Prostate gland (tissue), 2 donors: ENCODE measurements at regions not wholly inside any gene's neighbourhood (a gene's known extent, or its start where the extent isn't known, plus 50 kb on each side); places are given as distances from the start of the nearest gene placed in this dataset.
"Not testable (repeated sequence)": the region's sequence is repeated elsewhere in the genome, so short reads cannot be mapped to it uniquely, and the experiment has no call there.

Experiments used
- DNase-seq: peaks from one replicate; pipeline ENCODE4 v3.0.0-alpha.2; 2019; ENCODE audit warnings: low spot score
- H3K27ac ChIP-seq, 2 donors: fragments of 200-600 bp; sonication (generic); 2 replicates each; pipeline ENCODE4 v1.5.1; 2017 to 2019
- H3K27me3 ChIP-seq: fragments of 200-600 bp; sonication (generic); replicated peaks from 2 replicates; pipeline ENCODE4 v1.5.1; 2019; ENCODE audit not compliant: insufficient read depth
- H3K36me3 ChIP-seq, 2 donors: fragments of 200-600 bp; sonication (generic); 1 replicate in 1 of 2; 2 replicates in 1 of 2; pipeline versions ENCODE4 v1.5.1 to v1.8.1; 2017 to 2019
- H3K4me1 ChIP-seq: fragments of 200-600 bp; sonication (generic); replicated peaks from 2 replicates; pipeline ENCODE4 v1.5.1; 2019
- H3K4me3 ChIP-seq, 2 donors: fragments of 200-600 bp; sonication (generic); 2 replicates each; pipeline ENCODE4 v1.5.1; 2017 to 2019
- H3K9me3 ChIP-seq: fragments of 200-600 bp; sonication (generic); 2 replicates; pipeline ENCODE4 v1.5.1; 2017
- POLR2A ChIP-seq: fragments of 450-650 bp; IDR thresholded peaks from one replicate; pipeline ENCODE4 v1.6.1; 2016; ENCODE audit warnings: antibody characterized with exemption, mild to moderate bottlenecking
- POLR2AphosphoS5 ChIP-seq: sonication (generic); formaldehyde crosslinking; IDR thresholded peaks from one replicate; pipeline ENCODE4 v1.6.1; 2017; ENCODE audit warnings: antibody characterized with exemption
- WGBS: methylation state at CpG from one replicate; pipeline ENCODE4 v1.1.5; 2018; 5-methylcytosine and 5-hydroxymethylcytosine counted together
- intact Hi-C: fragments of 100-400 bp; cut with DNase I; formaldehyde crosslinking; loops from one replicate; pipeline ENCODE4 v1.14.2; 2022
- TF ChIP-seq, protein P1 (sequence below), 4 experiments: fragments of 200-600 bp in 2 of 4; fragments of 450-650 bp in 2 of 4; sonication (generic) in 2 of 4; IDR thresholded peaks; 1 replicate in 3 of 4; 2 replicates in 1 of 4; pipeline ENCODE4 v1.5.1; 2016 to 2019; ENCODE audit warnings: antibody characterized with exemption in 4 of 4, mild to moderate bottlenecking in 2 of 4, moderate library complexity in 2 of 4

DNA sequence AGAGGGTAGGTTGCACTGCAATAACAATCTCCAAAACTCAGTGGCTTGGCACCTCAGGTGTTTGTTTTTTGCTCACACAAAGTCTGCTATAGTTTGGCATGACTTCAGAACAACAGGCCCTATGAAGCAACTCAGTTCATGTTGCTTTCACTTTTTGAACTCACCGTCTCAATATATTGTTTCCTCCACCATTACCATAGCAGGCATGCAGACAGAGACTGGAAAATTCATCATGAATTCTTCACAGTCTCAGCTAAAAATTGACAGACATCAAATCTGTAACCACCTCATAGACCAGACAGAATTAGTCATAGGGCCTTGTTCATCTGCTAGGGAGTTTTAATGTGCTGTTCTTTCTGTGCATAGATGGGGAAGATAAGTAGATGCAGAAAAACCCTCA is 161.4 kb upstream of the POU1F1 start:
- intact Hi-C loops = no loop called here
- 17% methylated on average over 1 of the region's 1 CpG for WGBS
- H3K9me3 ChIP-seq = no peaks in the 10 kb centered on the region
- TF ChIP-seq POLR2A (no peak), POLR2AphosphoS5 (no peak)
- TF ChIP-seq, protein P1, sequence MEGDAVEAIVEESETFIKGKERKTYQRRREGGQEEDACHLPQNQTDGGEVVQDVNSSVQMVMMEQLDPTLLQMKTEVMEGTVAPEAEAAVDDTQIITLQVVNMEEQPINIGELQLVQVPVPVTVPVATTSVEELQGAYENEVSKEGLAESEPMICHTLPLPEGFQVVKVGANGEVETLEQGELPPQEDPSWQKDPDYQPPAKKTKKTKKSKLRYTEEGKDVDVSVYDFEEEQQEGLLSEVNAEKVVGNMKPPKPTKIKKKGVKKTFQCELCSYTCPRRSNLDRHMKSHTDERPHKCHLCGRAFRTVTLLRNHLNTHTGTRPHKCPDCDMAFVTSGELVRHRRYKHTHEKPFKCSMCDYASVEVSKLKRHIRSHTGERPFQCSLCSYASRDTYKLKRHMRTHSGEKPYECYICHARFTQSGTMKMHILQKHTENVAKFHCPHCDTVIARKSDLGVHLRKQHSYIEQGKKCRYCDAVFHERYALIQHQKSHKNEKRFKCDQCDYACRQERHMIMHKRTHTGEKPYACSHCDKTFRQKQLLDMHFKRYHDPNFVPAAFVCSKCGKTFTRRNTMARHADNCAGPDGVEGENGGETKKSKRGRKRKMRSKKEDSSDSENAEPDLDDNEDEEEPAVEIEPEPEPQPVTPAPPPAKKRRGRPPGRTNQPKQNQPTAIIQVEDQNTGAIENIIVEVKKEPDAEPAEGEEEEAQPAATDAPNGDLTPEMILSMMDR (IDR thresholded peaks at IDR 0.05) = no peak
- H3K4me1 ChIP-seq = no peaks in the 10 kb centered on the region
- no peak overlapping the region for H3K4me3 ChIP-seq
- H3K27ac ChIP-seq = no peak overlapping the region
- no peaks in the 10 kb centered on the region for H3K27me3 ChIP-seq
- no peak for DNase-seq
- no peaks in the 10 kb centered on the region for H3K36me3 ChIP-seq

DNA sequence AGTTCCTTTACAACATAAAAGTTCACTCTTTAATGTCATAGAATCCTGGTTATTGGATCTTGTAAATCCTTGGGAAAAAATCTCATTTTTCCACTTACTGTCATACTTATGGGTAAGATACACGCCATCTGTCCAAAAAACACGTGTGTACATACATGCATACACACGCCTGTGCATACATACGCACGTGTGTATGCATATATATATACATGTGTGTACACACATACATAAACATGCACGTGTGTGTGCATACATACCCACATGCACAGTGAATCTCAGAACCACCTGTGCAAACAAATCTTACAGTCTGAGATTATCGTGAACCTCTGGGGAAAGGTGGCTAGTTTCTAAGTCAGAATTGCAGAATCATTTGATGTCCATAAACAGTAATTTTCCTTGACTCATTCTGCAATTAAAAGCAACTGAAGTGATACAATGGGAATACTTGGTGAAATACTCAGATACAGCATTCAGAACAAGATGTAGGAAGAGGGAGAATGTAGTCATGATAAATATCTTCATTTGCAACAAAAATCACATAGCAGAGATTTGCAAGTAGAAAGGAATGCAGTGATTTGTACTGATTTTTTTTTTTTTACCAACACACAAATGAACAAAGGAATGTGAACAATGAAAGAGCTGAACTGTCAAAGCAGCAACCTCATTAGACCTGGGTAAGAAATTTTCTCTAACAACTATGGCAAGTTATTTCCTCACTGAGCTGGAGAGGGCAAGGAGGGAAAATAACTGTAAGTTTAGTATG is 160.6 kb upstream of the POU1F1 start:
- Histone ChIP-seq H3K27me3 (no peaks in the 10 kb centered on the region), H3K4me1 (no peaks in the 10 kb centered on the region), H3K36me3 (no peaks in the 10 kb centered on the region), H3K4me3 (no peak overlapping the region), H3K27ac (no peak overlapping the region), H3K9me3 (no peaks in the 10 kb centered on the region)
- no peak for TF ChIP-seq POLR2AphosphoS5
- TF ChIP-seq, protein P1 (IDR thresholded peaks at IDR 0.05) = no peak
- no peak for TF ChIP-seq POLR2A
- intact Hi-C loops = no loop called here
- 61% methylated on average over 7 of the region's 7 CpGs for WGBS
- no peak for DNase-seq

DNA sequence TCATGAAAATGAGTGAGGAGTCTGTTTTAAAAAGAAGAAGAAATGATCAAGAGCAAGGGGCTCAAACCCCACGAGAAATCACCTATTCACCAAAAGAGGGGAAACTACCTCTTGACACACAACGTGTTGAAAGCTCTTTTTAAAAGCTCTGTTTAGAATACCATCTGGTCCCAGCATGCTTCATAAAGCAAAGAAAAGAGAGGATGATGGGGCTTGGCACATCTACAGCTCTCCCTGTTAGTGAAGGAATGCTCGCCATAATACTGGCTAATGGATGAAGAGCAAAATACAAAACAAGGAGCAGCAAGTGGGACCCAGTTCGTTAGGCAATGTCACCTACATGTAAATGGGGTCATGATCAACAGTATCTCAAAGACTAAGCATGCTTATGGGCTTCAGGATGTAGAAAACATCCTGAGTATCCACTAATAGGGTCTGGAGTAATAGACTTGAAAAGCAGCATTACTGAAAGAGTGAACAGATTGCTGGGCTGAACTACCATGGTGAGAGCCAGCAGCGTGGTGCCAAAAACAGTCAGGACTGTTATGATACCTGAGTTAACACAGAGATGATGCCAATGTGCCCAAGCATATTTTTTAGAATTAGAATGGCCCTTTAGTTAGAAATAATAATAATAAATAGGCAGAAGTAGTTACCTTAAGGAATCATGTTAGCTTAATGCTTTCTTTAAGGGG is 159.7 kb upstream of the POU1F1 start:
- intact Hi-C loops = no loop called here
- H3K9me3 ChIP-seq = no peaks in the 10 kb centered on the region
- H3K4me3 ChIP-seq = no peak overlapping the region
- no peak overlapping the region for H3K27ac ChIP-seq
- no peaks in the 10 kb centered on the region for H3K4me1 ChIP-seq
- no peaks in the 10 kb centered on the region for H3K36me3 ChIP-seq
- DNase-seq = no peak
- H3K27me3 ChIP-seq = no peaks in the 10 kb centered on the region
- TF ChIP-seq POLR2AphosphoS5 (no peak), POLR2A (no peak)
- TF ChIP-seq, protein P1 (IDR thresholded peaks at IDR 0.05) = no peak
- 34% methylated on average over 5 of the region's 5 CpGs for WGBS

DNA sequence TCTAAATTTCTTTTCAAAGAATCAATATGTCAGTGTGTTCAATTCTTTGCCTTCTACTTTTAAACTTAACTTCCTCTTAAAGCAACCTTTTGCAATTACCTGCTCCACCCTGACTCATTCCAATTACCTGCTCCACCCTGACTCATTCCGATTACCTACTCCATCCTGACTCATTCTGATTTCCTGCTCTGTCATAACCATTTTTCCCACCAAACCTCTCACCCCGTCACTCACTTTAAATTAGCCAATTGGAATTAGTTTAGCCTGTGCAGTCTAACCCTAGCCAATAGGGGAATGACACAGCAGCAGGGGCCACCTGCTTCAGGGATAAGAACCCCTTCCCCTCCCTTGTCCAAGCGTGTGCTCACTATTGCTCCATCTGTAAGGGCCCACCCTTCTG is 157.1 kb upstream of the POU1F1 start:
- H3K27ac ChIP-seq, H3K9me3 ChIP-seq, H3K4me1 ChIP-seq, H3K4me3 ChIP-seq, intact Hi-C loops, H3K27me3 ChIP-seq, H3K36me3 ChIP-seq, DNase-seq: not testable (repeated sequence)
- 60% methylated on average over 3 of the region's 3 CpGs for WGBS

DNA sequence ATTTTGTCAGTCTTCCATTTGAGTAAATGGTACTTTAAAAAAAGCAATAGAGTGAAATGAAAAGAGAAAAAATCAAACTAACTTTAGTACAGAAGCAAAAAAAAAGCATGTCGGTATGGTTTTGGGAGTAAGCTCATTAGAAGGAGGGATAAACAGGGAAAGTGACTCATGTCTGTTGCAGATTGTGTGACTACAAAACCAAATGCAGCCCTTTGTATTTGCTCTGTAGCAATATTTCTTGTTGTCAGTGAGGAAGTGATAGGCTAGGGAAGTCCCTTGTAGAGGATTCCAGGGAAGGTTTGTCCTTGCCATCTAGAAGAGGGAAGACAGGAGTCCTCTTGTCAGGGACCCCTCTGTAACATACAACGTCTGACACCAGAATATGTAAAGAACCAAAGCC is 150.5 kb upstream of the POU1F1 start:
- H3K36me3 ChIP-seq = no peaks in the 10 kb centered on the region
- intact Hi-C loops = no loop called here
- no peak for DNase-seq
- H3K9me3 ChIP-seq = no peaks in the 10 kb centered on the region
- no peaks in the 10 kb centered on the region for H3K4me1 ChIP-seq
- H3K27me3 ChIP-seq = no peaks in the 10 kb centered on the region
- 73% methylated on average over 2 of the region's 2 CpGs for WGBS
- H3K4me3 ChIP-seq = no peak overlapping the region
- TF ChIP-seq POLR2A (no peak), POLR2AphosphoS5 (no peak)
- TF ChIP-seq, protein P1 (IDR thresholded peaks at IDR 0.05) = no peak
- no peak overlapping the region for H3K27ac ChIP-seq
